GM13976 (cell line): ENCODE measurements at regions not wholly inside any gene's neighbourhood (a gene's known extent, or its start where the extent isn't known, plus 50 kb on each side); places are given as distances from the start of the nearest gene placed in this dataset.

ENCODE experiments used
- DNase-seq: peaks from one replicate; pipeline ENCODE4 v3.0.0; 2012; ENCODE audit warnings: low spot score
- CTCF ChIP-seq: IDR thresholded peaks from 2 replicates; pipeline ENCODE4 v1.5.1; 2012; ENCODE audit warnings: borderline replicate concordance, mild to moderate bottlenecking; ENCODE audit not compliant: insufficient read depth; ENCODE audit errors: extremely low read depth, missing control alignments, control extremely low read depth
- in situ Hi-C: fragments of 300-500 bp; cut with MboI; formaldehyde crosslinking; loops from one replicate; pipeline ENCODE4 v1.12.0; 2022; ENCODE audit warnings: low sequenced_read_pairs, mixed read lengths, inconsistent platforms; ENCODE audit not compliant: unreplicated experiment

DNA sequence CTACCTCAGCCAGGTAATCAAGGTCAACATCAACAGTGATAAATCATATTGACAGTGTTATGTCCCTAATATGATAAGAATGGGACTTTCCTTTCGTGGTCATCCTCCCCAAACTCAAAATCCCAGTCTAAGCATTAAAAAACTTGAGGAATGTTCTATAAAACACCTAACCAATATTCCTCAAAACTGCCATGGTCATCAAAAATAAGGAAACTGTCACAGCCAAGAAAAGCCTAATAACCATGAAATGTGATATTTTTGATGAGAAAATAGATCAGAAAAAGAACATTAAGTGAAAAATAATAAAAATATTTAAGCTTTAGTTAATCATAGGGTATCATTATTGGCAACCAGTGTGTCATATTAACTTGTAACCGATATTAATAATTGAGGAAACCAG, 232.1 kb upstream of the ATP10B start:
- no peak for DNase-seq
- no peak for TF ChIP-seq CTCF
- in situ Hi-C loops, result no loop called here

DNA sequence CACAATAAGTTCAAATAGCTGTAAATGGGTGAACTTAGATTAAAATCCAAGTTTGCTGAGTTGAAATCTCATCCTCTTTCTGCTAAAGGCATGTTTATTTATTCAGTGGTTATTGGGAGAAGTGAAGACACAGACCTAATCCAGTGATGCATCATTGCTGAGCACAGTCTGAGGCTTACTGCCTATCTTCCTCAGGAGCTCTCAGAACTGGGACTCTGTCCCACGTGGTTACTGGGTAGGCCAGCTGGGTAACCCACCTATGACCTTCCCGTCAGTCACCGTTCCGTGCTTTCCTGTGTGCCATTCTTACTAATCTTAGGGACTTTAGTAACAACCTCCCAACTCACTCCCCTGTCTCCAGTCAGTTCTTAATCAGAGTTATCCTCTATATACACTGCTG, 226.8 kb upstream of the ATP10B start:
- in situ Hi-C loops, result no loop called here
- no peak for DNase-seq
- TF ChIP-seq CTCF, result no peak

DNA sequence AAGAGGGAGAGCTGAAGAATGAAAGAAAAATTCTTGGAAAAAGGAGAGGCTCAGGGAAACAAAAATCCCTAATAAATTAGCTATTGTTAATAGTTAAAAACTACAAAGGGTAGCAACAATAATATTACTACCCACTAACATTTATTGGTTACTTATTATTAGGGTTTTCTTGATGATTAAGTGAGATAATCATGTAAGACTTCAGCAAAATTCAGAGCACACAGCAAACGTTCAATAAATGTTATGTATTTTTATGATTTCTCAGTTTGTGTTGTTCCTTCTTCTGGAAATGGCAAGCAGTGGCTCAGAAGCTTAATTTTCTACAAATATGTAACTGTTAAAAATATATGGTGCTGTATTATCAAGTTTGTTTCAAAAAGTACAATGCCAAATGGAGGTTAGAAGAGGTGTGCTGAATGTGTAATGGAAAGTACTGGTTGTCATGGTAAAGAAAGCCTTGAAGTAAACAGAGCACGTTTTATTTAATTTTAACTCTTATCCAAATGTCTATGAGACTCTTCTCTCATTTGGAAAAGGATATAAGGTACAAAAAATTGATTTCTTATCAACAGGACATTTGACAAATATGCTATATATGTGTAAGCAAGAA, 226.0 kb upstream of the ATP10B start:
- no peak for DNase-seq
- TF ChIP-seq CTCF, result no peak
- in situ Hi-C loops, result no loop called here

GRCh38 chr5:161077496-161077895, 225.5 kb upstream of the ATP10B start:
- in situ Hi-C loops, result no loop called here
- DNase-seq, result no peak
- TF ChIP-seq CTCF, result no peak

DNA sequence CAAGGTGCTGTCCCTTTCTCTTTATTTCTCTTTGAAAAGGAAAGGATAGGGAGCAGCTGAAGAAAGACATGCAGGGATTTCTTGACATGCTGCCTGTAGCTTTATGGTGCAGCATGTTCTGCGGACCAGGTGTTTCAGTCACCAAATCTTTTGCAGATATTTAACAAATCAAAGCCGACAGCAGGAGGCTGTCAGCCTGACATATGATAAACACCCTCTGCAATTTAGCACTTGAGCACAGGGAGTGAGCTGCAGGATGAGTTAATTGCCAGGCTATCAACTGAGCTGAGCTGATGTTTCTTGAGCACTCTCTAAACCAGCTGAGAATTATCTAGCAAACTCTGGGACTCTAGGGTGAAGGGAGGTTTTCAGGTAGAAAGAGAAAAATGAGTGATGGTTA, 212.8 kb upstream of the ATP10B start:
- no peak for DNase-seq
- TF ChIP-seq CTCF, result no peak
- in situ Hi-C loops, result no loop called here

- no peak for TF ChIP-seq CTCF
- no peak for DNase-seq
- in situ Hi-C loops, result no loop called here
Observed at GRCh38 chr5:161064297-161064696, 212.3 kb upstream of the ATP10B start.

GRCh38 chr5:161058781-161059180, 206.8 kb upstream of the ATP10B start:
- in situ Hi-C loops, result no loop called here
- TF ChIP-seq CTCF, result no peak
- no peak for DNase-seq
